H1 (cell line): ENCODE measurements at regions not wholly inside any gene's neighbourhood (a gene's known extent, or its start where the extent isn't known, plus 50 kb on each side); places are given as distances from the start of the nearest gene placed in this dataset.

Experiments used
- CTCF ChIA-PET: fragments of 300-600 bp; sonication (Branson Sonifier 250); formaldehyde crosslinking; loops from one replicate; lab custom pipeline; 2021; ENCODE audit not compliant: partially characterized antibody; lab: Charles Lee
- POLR2A ChIA-PET: fragments of 300-600 bp; sonication (Branson Sonifier 250); formaldehyde crosslinking; loops from one replicate; lab custom pipeline; 2021; ENCODE audit warnings: inconsistent platforms; ENCODE audit not compliant: partially characterized antibody; lab: Charles Lee
- DNase-seq, 2 experiments: peaks; one replicate each; pipeline versions ENCODE4 v3.0.0 to v3.0.0-alpha.2; 2010 to 2022; ENCODE audit warnings: low spot score in 2 of 2, low read depth in 1 of 2, mixed read lengths in 1 of 2
- FAIRE-seq: peaks from 2 replicates; lab custom pipeline; 2011; peaks lifted over from hg19 to GRCh38; lab: Jason Lieb, UNC
- H2AFZ ChIP-seq: 2 replicates; pipeline ENCODE4 v1.8.1; 2012; ENCODE audit warnings: low read length, inconsistent platforms
- H2AK5ac ChIP-seq: 2 replicates; pipeline ENCODE4 v1.6.1; 2013; ENCODE audit warnings: low read depth, low read length
- H2BK120ac ChIP-seq: replicated peaks from 2 replicates; pipeline ENCODE3; 2013; ENCODE audit warnings: low read depth, low read length, inconsistent platforms
- H2BK12ac ChIP-seq: 2 replicates; pipeline ENCODE4 v1.6.1; 2013; ENCODE audit warnings: low read depth, low read length
- H2BK15ac ChIP-seq: 2 replicates; pipeline ENCODE4 v1.6.1; 2013; ENCODE audit warnings: low read length
- H2BK20ac ChIP-seq: 2 replicates; pipeline ENCODE4 v1.6.1; 2013; ENCODE audit warnings: low read length
- H2BK5ac ChIP-seq: 2 replicates; pipeline ENCODE4 v1.6.1; 2013; ENCODE audit warnings: low read depth, low read length
- H3K14ac ChIP-seq: 2 replicates; pipeline ENCODE4 v1.6.1; 2013; ENCODE audit warnings: inconsistent platforms; ENCODE audit not compliant: insufficient read length
- H3K18ac ChIP-seq: 2 replicates; pipeline ENCODE4 v1.6.1; 2013; ENCODE audit warnings: low read length; ENCODE audit errors: extremely low read depth
- H3K23ac ChIP-seq: 2 replicates; pipeline ENCODE4 v1.6.1; 2013; ENCODE audit warnings: inconsistent platforms; ENCODE audit not compliant: insufficient read length
- H3K23me2 ChIP-seq: 2 replicates; pipeline ENCODE4 v1.6.1; 2013; ENCODE audit warnings: low read depth, low read length
- H3K27ac ChIP-seq: 2 replicates; pipeline ENCODE4 v1.6.1; 2011; ENCODE audit warnings: low read depth, low read length, inconsistent platforms
- H3K27me3 ChIP-seq, 4 experiments: replicated peaks in 1 of 4; 1 replicate in 1 of 4; 2 replicates in 3 of 4; pipeline versions ENCODE4 v1.6.1 to v1.8.1; 2011 to 2013; ENCODE audit warnings: low read length in 3 of 4, mild to moderate bottlenecking in 3 of 4, inconsistent platforms in 2 of 4, mixed read lengths in 2 of 4, moderate library complexity in 1 of 4; ENCODE audit not compliant: control insufficient read depth in 3 of 4, insufficient read depth in 3 of 4; ENCODE audit errors: extremely low read depth in 1 of 4
- H3K36me3 ChIP-seq, 4 experiments: 2 replicates each; pipeline versions ENCODE4 v1.6.1 to v1.8.1; 2011 to 2013; ENCODE audit warnings: mild to moderate bottlenecking in 4 of 4, low read length in 3 of 4, moderate library complexity in 2 of 4, control low read depth in 1 of 4, inconsistent platforms in 1 of 4; ENCODE audit not compliant: insufficient read depth in 4 of 4, control insufficient read depth in 2 of 4
- H3K4ac ChIP-seq: replicated peaks from 2 replicates; pipeline ENCODE3; 2013; ENCODE audit warnings: low read length, low read depth, mixed read lengths, inconsistent platforms; ENCODE audit not compliant: insufficient read length
- H3K4me1 ChIP-seq, 4 experiments: replicated peaks in 1 of 4; 1 replicate in 1 of 4; 2 replicates in 3 of 4; pipeline versions ENCODE4 v1.6.1 to v1.8.1; 2011 to 2013; ENCODE audit warnings: low read length in 3 of 4, inconsistent platforms in 2 of 4, mixed read lengths in 1 of 4; ENCODE audit not compliant: insufficient read depth in 4 of 4, control insufficient read depth in 3 of 4
- H3K4me2 ChIP-seq, 2 experiments: 2 replicates each; pipeline versions ENCODE4 v1.6.1 to v1.8.1; 2011 to 2013; ENCODE audit warnings: low read depth in 2 of 2, low read length in 2 of 2, control low read depth in 1 of 2, inconsistent platforms in 1 of 2, mild to moderate bottlenecking in 1 of 2; ENCODE audit not compliant: insufficient read depth in 1 of 2
- H3K4me3 ChIP-seq, 4 experiments: fragments of 200-600, 300-600 bp in 1 of 4; sonication (generic), shearing (Covaris generic), sonication (Bioruptor Twin) in 1 of 4; 2 replicates each; pipeline versions ENCODE4 v1.5.1 to v1.8.1; 2011 to 2016; ENCODE audit warnings: low read length in 4 of 4, low read depth in 3 of 4, control low read depth in 2 of 4, inconsistent platforms in 2 of 4, mild to moderate bottlenecking in 2 of 4, mixed read lengths in 1 of 4, moderate library complexity in 1 of 4; ENCODE audit not compliant: insufficient read depth in 2 of 4; ENCODE audit errors: extremely low read depth in 1 of 4
- H3K56ac ChIP-seq: replicated peaks from 2 replicates; pipeline ENCODE3; 2013; ENCODE audit warnings: low read depth, mild to moderate bottlenecking, mixed read lengths, low read length, inconsistent platforms; ENCODE audit not compliant: insufficient read length
- H3K79me1 ChIP-seq: 2 replicates; pipeline ENCODE4 v1.6.1; 2013; ENCODE audit warnings: low read depth, low read length, control low read depth
- H3K79me2 ChIP-seq, 2 experiments: 2 replicates each; pipeline versions ENCODE4 v1.6.1 to v1.8.1; 2012 to 2013; ENCODE audit warnings: low read length in 2 of 2, mild to moderate bottlenecking in 2 of 2, inconsistent platforms in 1 of 2; ENCODE audit not compliant: insufficient read depth in 2 of 2, control insufficient read depth in 1 of 2
- H3K9ac ChIP-seq, 4 experiments: replicated peaks in 1 of 4; 1 replicate in 1 of 4; 2 replicates in 3 of 4; pipeline versions ENCODE4 v1.6.1 to v1.8.1; 2011 to 2013; ENCODE audit warnings: low read depth in 3 of 4, low read length in 3 of 4, control low read depth in 2 of 4, mild to moderate bottlenecking in 2 of 4, moderate library complexity in 2 of 4, inconsistent platforms in 1 of 4; ENCODE audit errors: extremely low read depth in 1 of 4
- H3K9me3 ChIP-seq, 2 experiments: 2 replicates each; pipeline versions ENCODE4 v1.6.1 to v1.8.1; 2012 to 2013; ENCODE audit warnings: mild to moderate bottlenecking in 2 of 2, moderate library complexity in 2 of 2, control low read depth in 1 of 2, inconsistent platforms in 1 of 2, low read depth in 1 of 2, low read length in 1 of 2, mixed read lengths in 1 of 2; ENCODE audit not compliant: insufficient read depth in 2 of 2
- H4K20me1 ChIP-seq, 2 experiments: replicated peaks in 1 of 2; 2 replicates each; pipeline versions ENCODE3 to v1.8.1; 2011 to 2013; ENCODE audit warnings: inconsistent platforms in 2 of 2, low read length in 2 of 2, mild to moderate bottlenecking in 1 of 2; ENCODE audit not compliant: insufficient read depth in 2 of 2, control insufficient read depth in 1 of 2
- H4K5ac ChIP-seq: 2 replicates; pipeline ENCODE4 v1.6.1; 2013; ENCODE audit warnings: low read length, low read depth, mixed read lengths, inconsistent platforms; ENCODE audit not compliant: insufficient read length
- H4K8ac ChIP-seq: 2 replicates; pipeline ENCODE4 v1.8.0; 2013; ENCODE audit warnings: mild to moderate bottlenecking, moderate library complexity, low read length, inconsistent platforms; ENCODE audit not compliant: insufficient read depth; ENCODE audit errors: extremely low read depth
- H4K91ac ChIP-seq: replicated peaks from 2 replicates; pipeline ENCODE3; 2013; ENCODE audit warnings: low read length, mixed read lengths, inconsistent platforms; ENCODE audit not compliant: insufficient read length
- ATF2 ChIP-seq: IDR thresholded peaks from 2 replicates; pipeline ENCODE4 v1.6.1; 2012; ENCODE audit warnings: low read length, inconsistent platforms
- ATF3 ChIP-seq: IDR thresholded peaks from 2 replicates; pipeline ENCODE4 v1.6.1; 2011; ENCODE audit warnings: low read depth, mild to moderate bottlenecking, low read length; ENCODE audit not compliant: insufficient read depth
- BCL11A ChIP-seq, 2 experiments: IDR thresholded peaks; one replicate each; pipeline ENCODE4 v1.6.1; 2011; ENCODE audit warnings: low read depth in 2 of 2, low read length in 2 of 2, mild to moderate bottlenecking in 2 of 2
- HDAC2 ChIP-seq, 2 experiments: fragments of 300-600 bp in 1 of 2; sonication (generic) in 1 of 2; IDR thresholded peaks; 2 replicates each; pipeline ENCODE4 v1.6.1; 2011 to 2012; ENCODE audit warnings: low read depth in 2 of 2, low read length in 2 of 2, mild to moderate bottlenecking in 2 of 2, moderate library complexity in 2 of 2, borderline replicate concordance in 1 of 2, inconsistent platforms in 1 of 2
- NANOG ChIP-seq: IDR thresholded peaks from 2 replicates; pipeline ENCODE4 v1.6.1; 2011; ENCODE audit warnings: low read length, low read depth, mild to moderate bottlenecking, inconsistent platforms; ENCODE audit not compliant: insufficient read depth, poor library complexity, severe bottlenecking
- SIN3A ChIP-seq, 2 experiments: IDR thresholded peaks in 1 of 2; conservative IDR thresholded peaks in 1 of 2; 2 replicates each; pipeline ENCODE4 v1.6.1; 2011 to 2012; ENCODE audit warnings: low read length in 2 of 2, improper control_type of control experiment in 1 of 2, low read depth in 1 of 2, mild to moderate bottlenecking in 1 of 2
- SP1 ChIP-seq: IDR thresholded peaks from 2 replicates; pipeline ENCODE4 v1.6.1; 2011; ENCODE audit warnings: low read depth, low read length
- SUZ12 ChIP-seq: fragments of 200-600 bp; sonication (generic); IDR thresholded peaks from 2 replicates; pipeline ENCODE4 v1.6.1; 2012; ENCODE audit warnings: mild to moderate bottlenecking, inconsistent platforms, low read length, moderate library complexity, mixed read lengths
- TAF7 ChIP-seq: optimal IDR thresholded peaks from 2 replicates; pipeline ENCODE3; 2011; ENCODE audit warnings: low read depth, mild to moderate bottlenecking, inconsistent platforms, low read length, moderate library complexity, borderline replicate concordance
- WGBS, 2 experiments: shearing (Covaris generic) in 1 of 2; methylation state at CpG; one replicate each; pipeline versions ENCODE4 v1.1.6 to v1.1.7; 2013 to 2015; ENCODE audit warnings: low lambda C conversion rate in 2 of 2, mixed read lengths in 2 of 2, inconsistent platforms in 1 of 2, low coverage in 1 of 2, missing lambda C conversion rate in 1 of 2; ENCODE audit not compliant: insufficient replicate concordance in 2 of 2, insufficient coverage in 1 of 2, insufficient read length in 1 of 2; ENCODE audit errors: extremely low coverage in 1 of 2, missing lambda C conversion rate in 1 of 2; 5-methylcytosine and 5-hydroxymethylcytosine counted together

- H3K79me2 ChIP-seq, result no peaks in the 10 kb centered on the region
- no peak overlapping the region for H3K4me2 ChIP-seq
- H2BK12ac ChIP-seq, result no peak overlapping the region
- H3K79me1 ChIP-seq, result no peaks in the 10 kb centered on the region
- H3K4ac ChIP-seq, result no peak overlapping the region
- H3K9ac ChIP-seq, result no peak overlapping the region
- H2BK120ac ChIP-seq, result no peak overlapping the region
- H2AK5ac ChIP-seq, result no peak overlapping the region
- WGBS, 2 experiments, result 96% methylated on average over 5 of the region's 5 CpGs; no CpG with 5 or more reads in 1 of the 2 experiments
- no peak overlapping the region for H2AFZ ChIP-seq
- H3K9me3 ChIP-seq, result no peaks in the 10 kb centered on the region; a peak in 1 of 4 replicates
- H2BK15ac ChIP-seq, result no peak overlapping the region
- no peaks in the 10 kb centered on the region for H3K27me3 ChIP-seq
- no peak overlapping the region for H3K18ac ChIP-seq
- no peak overlapping the region for H3K23ac ChIP-seq
- FAIRE-seq (no peak), DNase-seq (no peak)
- no peak overlapping the region for H3K56ac ChIP-seq
- H3K23me2 ChIP-seq, result no peaks in the 10 kb centered on the region
- no peaks in the 10 kb centered on the region for H4K20me1 ChIP-seq
- H3K4me1 ChIP-seq, result peaks cover 0 to 6% (median 0%) of the 10 kb centered on the region in 4 experiments; a peak in 1 of 7 replicates
- POLR2A ChIA-PET, result no interaction called here
- H3K14ac ChIP-seq, result no peak overlapping the region
- no peak overlapping the region for H2BK5ac ChIP-seq
- H3K27ac ChIP-seq, result no peak overlapping the region
- no peak overlapping the region for H4K91ac ChIP-seq
- H3K36me3 ChIP-seq, result no peaks in the 10 kb centered on the region
- CTCF ChIA-PET, result interaction anchor here (0.7 to 3.1 kb wide), 8 partner anchors 8 to 1104 kb away, joined by 3 to 12 read pairs (median 3); no protein-coding TSS in a partner anchor
- no peak for TF ChIP-seq SP1
- TF ChIP-seq ATF2, result no peak
- TF ChIP-seq HDAC2 (IDR thresholded peaks at IDR 0.05; ENCODE audit: borderline replicate concordance in 1 of 2, low read depth in 2 of 2, low read length in 2 of 2), result no peak
- no peak for TF ChIP-seq BCL11A (IDR thresholded peaks at IDR 0.05; ENCODE audit: low read depth in 2 of 2, low read length in 2 of 2)
- no peak for TF ChIP-seq ATF3
- TF ChIP-seq SUZ12, result no peak
- TF ChIP-seq NANOG, result no peak
- no peak for TF ChIP-seq SIN3A (conservative IDR thresholded peaks at IDR 0.05 in 1 of 2, IDR thresholded peaks at IDR 0.05 in 1 of 2; ENCODE audit: low read depth in 1 of 2, low read length in 2 of 2)
- TF ChIP-seq TAF7, result no peak
- no peak overlapping the region for H3K4me3 ChIP-seq
- H4K8ac ChIP-seq, result no peak overlapping the region
- no peak overlapping the region for H4K5ac ChIP-seq
- H2BK20ac ChIP-seq, result no peak overlapping the region
Measured at GRCh38 chr2:8532438-8532837, 149.4 kb upstream of the ID2 start.
